ENCODE measurements at regions not wholly inside any gene's neighbourhood (a gene's known extent, or its start where the extent isn't known, plus 50 kb on each side); places are given as distances from the start of the nearest gene placed in this dataset.
"Not testable (repeated sequence)": the region's sequence is repeated elsewhere in the genome, so short reads cannot be mapped to it uniquely, and the experiment has no call there.

GRCh38 chr14:82854901-82855300 is 1321.2 kb upstream of the SEL1L start:
- DNase-seq (ENCODE audit: low read depth in 4 of 4, low spot score in 3 of 4): no peak

DNA sequence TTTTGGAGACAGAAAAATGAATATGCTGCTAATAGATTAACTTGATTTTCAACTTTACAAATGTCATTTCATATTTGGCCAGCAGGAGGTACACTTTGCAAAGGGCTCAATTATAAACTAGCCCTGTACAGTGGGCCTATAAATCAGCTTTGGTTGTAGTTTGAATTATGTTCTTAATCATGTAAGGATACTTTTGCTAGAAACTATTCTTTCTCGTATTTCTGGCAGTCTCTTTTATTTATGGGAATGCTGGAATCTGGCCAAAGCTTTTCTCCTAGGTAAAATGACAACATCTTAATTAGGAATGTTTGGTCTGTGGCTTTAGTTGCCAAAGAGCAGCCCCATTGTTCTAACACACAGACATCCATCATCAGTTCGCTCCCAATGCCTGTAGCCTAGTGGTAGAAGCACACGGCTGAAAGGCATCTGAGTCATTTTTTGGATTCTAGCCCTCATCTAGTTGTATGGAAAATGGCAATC is 1322.3 kb upstream of the SEL1L start:
- DNase-seq (ENCODE audit: low read depth in 4 of 4, low spot score in 3 of 4): peak; percentile 16 to 29 (median 24)

DNA sequence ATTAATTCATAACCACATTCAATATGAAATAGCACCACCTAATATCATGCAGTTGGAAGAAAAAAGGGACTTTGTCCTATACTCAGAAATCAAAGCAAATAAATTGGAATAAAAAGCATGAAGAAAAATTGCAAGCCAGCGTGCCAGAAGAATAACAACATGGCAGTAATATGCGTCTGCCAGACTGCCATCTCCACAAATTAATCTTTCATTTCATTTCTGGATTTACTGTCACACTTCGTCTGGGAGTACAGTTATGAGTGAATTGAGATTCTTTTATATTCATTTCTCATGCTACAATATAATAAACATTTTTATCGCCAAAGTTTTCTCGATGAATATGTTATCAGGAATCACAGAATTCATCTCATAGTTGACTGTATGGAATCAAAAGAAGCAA is 1327.7 kb upstream of the SEL1L start:
- DNase-seq (ENCODE audit: low read depth in 4 of 4, low spot score in 3 of 4): no peak

- no peak for DNase-seq (ENCODE audit: low read depth in 4 of 4, low spot score in 3 of 4)
These were observed 1338.8 kb upstream of the SEL1L start for GRCh38 chr14:82872494-82872893.

- DNase-seq (ENCODE audit: low read depth in 4 of 4, low spot score in 3 of 4): no peak
These were observed 1345.3 kb upstream of the SEL1L start for GRCh38 chr14:82878951-82879350.

GRCh38 chr14:82879949-82880535 is 1346.4 kb upstream of the SEL1L start:
- DNase-seq (ENCODE audit: low read depth in 4 of 4, low spot score in 3 of 4): no peak

- DNase-seq (ENCODE audit: low read depth in 4 of 4, low spot score in 3 of 4): no peak
These were observed 1353.0 kb upstream of the SEL1L start for GRCh38 chr14:82886670-82887069.

DNA sequence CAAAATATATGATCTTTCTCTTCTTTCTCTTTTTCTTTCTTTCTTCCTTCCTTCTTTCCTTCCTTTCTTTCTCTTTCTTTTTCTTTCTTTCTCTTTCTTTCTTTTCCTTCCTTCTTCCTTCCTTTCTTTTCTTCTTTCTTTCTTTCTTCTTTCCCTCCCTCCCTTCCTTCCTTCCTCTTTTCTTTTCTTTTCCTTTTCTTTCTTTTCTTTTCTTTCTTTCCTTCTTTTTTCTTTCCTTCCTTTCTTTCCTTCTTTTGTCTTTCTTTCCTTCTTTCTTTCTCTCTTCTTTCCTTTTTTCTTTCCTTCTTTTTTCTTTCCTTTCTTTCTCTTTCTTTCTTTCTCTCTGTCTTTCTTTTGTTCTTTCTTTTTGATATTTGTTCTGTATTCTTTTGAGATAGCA is 1356.0 kb upstream of the SEL1L start:
- DNase-seq (ENCODE audit: low read depth in 4 of 4, low spot score in 3 of 4): no peak

- peak in 2 of 4 donors; percentile 3 to 6 for DNase-seq (ENCODE audit: low read depth in 4 of 4, low spot score in 3 of 4)
These were observed 1362.8 kb upstream of the SEL1L start for GRCh38 chr14:82896476-82896875.

- no peak for DNase-seq (ENCODE audit: low read depth in 4 of 4, low spot score in 3 of 4)
These were observed 1364.0 kb upstream of the SEL1L start for GRCh38 chr14:82897469-82898308.

- no peak for DNase-seq (ENCODE audit: low read depth in 4 of 4, low spot score in 3 of 4)
These were observed 1372.1 kb upstream of the SEL1L start for GRCh38 chr14:82905762-82906161.

DNA sequence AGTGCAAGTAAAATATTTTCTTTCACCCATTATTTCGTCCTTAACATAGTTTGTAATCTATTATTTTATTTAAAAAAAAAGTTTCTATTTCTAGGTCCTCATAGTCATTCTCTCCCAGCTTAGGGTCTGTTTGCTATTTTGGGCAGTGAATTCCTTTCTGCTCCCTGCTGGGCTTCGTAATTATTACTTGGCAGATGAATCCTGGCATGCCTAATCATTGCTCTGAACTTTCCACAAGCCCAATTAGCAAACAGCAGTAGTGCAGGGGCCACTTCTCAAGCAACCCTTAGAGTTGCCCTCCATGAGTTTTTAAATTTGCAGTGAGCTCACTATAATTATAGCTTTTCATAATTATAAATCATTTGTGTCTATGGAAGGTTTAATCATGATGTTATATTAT is 1378.3 kb upstream of the SEL1L start:
- no peak for DNase-seq (ENCODE audit: low read depth in 4 of 4, low spot score in 3 of 4)

DNA sequence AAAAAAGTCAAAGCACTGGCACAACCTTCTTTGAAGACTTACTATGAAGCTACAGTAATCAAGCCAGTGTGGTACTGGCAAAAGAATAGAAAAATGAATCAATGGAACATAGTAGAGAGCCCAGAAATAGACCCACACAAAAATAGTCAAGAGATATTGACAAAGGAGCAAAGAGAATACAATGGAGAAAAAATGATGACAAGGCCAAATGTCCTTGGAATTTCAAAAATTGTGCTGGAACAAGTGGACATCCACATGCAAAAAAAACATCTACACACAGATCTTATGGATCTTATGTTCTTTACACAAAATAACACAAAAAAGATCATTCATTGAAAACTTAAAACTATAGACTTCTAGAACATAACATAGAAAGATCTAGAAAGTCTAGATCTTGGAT is 1379.7 kb upstream of the SEL1L start:
- DNase-seq (ENCODE audit: low read depth in 4 of 4, low spot score in 3 of 4): no peak

DNA sequence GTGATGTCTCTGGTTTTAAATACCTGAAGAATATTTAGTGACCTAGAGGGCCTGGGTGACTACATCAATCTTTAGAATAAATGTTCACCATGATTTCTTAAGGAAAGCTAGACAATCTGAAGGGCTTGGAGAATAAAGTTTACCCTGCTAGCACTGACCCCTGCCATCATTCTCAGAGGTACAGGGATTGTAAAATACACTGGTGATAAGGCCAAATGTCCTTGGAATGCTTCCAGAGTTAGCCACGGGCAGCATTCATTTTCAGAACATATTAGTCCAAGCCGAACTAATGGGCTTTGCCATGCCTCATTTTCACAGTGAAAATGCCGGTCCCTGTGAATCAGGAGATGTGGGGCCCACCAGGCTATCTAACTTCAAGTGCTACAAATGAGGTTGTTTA is 1381.7 kb upstream of the SEL1L start:
- DNase-seq (ENCODE audit: low read depth in 4 of 4, low spot score in 3 of 4): no peak

DNA sequence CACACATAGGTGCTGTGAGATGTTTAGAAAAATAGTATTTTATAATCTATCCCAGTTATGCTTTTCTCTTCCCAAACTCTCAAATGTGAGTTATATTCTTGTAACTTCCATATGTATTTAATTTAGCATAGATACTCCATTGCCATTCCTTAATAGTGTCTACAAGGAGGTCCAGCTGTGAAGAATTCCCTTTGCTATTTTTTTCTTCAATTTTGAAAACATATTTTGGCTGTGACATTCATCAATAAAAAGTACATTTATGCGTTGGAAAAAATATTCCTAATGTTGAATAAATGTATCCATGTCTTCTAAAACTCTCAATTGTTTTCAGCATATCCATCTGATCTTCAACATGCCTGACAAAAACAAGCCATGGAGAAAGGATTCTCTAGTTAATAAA is 1402.0 kb upstream of the SEL1L start:
- DNase-seq (ENCODE audit: low read depth in 4 of 4, low spot score in 3 of 4): no peak

- no peak for DNase-seq (ENCODE audit: low read depth in 4 of 4, low spot score in 3 of 4)
These were observed 1417.5 kb upstream of the SEL1L start for GRCh38 chr14:82951171-82951570.

- DNase-seq (ENCODE audit: low read depth in 4 of 4, low spot score in 3 of 4): no peak
These were observed 1430.1 kb upstream of the SEL1L start for GRCh38 chr14:82963756-82964155.

GRCh38 chr14:82987502-82988124 is 1454.0 kb upstream of the SEL1L start:
- DNase-seq (ENCODE audit: low read depth in 4 of 4, low spot score in 3 of 4): no peak

DNA sequence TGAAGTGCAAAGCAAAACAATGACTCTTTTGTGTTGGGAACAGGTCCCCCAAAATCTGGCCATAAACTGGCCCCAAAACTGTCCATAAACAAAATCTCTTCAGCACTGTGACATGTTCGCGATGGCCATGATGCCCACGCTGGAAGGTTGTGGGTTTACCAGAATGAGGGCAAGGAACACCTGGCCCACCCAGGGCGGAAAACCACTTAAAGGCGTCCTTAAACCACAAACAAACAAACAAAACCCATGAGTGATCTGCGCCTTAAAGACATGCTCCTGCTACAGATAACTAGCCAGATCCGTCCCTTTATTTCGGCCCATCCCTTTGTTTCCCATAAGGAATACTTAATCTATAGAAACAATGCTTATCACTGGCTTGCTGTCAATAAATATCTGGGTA is 1460.9 kb upstream of the SEL1L start:
- not testable (repeated sequence) for DNase-seq (ENCODE audit: low read depth in 4 of 4, low spot score in 3 of 4)

DNA sequence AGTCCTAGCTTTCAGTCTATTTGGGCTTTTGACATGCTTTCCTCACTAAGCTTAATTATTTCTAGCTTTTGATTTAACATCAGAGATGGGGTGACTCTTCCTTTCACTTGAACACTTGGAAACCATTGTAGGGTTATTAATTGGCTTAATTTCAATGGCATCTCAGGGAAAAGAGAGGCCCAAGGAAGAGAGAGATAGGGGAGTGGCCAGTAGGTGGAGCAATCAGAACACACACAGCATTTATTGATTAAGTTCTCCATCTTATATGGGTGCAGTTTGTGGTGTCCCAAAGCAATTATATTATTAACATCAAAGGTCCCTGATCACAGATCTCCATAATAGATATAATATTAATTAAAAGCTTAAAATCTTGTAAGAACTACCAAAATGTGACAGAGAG is 1466.1 kb upstream of the SEL1L start:
- no peak for DNase-seq (ENCODE audit: low read depth in 4 of 4, low spot score in 3 of 4)

DNA sequence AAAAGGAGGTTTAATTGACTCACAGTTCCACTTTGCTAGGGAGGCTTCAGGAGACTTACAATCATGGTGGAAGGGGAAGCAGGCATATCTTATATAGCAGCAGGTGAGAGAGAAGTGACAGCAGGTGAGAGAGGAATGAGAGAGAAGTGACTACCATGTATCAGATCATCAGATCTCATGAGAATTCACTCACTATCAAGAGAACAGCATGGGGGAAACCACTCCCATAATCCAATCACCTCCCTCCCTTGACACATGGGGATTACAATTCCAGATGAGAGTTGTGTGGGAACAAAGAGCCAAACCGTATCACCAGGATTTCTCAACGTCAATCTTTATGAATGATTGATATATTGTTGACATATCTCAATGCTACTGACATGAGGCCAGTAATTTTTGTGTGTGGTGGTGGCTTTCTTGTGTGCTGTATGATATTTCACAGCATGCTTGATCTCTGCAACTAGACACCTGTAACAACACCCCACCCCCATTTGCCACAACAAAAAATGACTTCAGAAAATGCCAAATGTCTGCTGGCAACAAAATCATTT is 1470.9 kb upstream of the SEL1L start:
- DNase-seq (ENCODE audit: low read depth in 4 of 4, low spot score in 3 of 4): no peak
